ENCODE measurements at regions not wholly inside any gene's neighbourhood (a gene's known extent, or its start where the extent isn't known, plus 50 kb on each side); places are given as distances from the start of the nearest gene placed in this dataset.

- H3K4me3 ChIP-seq (replicated peaks; ENCODE audit: insufficient read depth, low read length) = no peak overlapping the region
- H3K27ac ChIP-seq (replicated peaks) = peak overlapping the region; percentile 98
- DNase-seq (ENCODE audit: low read depth in 1 of 2, low spot score in 1 of 2) = peak in 1 of 2 experiments; percentile 49
- TF ChIP-seq POLR2AphosphoS5 (IDR thresholded peaks at IDR 0.05; ENCODE audit: low read depth) (no peak), REST (IDR thresholded peaks at IDR 0.05; ENCODE audit: insufficient replicate concordance, low read depth) (no peak), GABPA (IDR thresholded peaks at IDR 0.05; ENCODE audit: low read depth) (no peak), CTCF (IDR thresholded peaks at IDR 0.05; ENCODE audit: insufficient read depth, low read length) (no peak), SPI1 (IDR thresholded peaks at IDR 0.05; ENCODE audit: borderline replicate concordance, low read depth) (no peak)
- no peaks in the 10 kb centered on the region for H3K27me3 ChIP-seq (ENCODE audit: insufficient read depth, poor library complexity, severe bottlenecking)
These were observed 159.6 kb upstream of the PZP start for GRCh38 chr12:9367828-9368227.

DNA sequence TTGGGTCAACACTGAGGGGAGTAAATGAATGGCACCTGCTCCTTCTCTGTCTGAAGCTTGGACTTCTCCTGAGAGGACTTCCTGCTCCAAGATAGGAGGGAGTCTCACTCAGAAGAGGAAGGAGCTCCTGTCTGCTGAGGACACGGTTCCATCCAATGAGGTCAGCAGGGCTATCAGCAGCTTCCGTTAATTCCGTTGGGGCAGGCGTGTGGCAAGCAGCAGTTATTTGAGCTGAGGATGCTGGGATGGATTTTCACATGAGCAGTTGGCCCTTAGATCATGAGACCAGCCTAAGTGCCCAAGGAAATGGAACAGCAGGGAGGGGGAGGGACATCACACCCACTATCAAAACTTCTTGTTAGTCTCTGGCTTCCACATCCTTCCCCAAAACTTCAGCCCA lies 159.0 kb upstream of the PZP start:
- Histone ChIP-seq H3K4me3 (replicated peaks; ENCODE audit: insufficient read depth, low read length) (no peak overlapping the region), H3K27ac (replicated peaks) (peak overlapping the region; percentile 98), H3K27me3 (ENCODE audit: insufficient read depth, poor library complexity, severe bottlenecking) (no peaks in the 10 kb centered on the region)
- 0 out of 2 replicates have a peak, but pooled peaks have one; percentile 2 for TF ChIP-seq GABPA (IDR thresholded peaks at IDR 0.05; ENCODE audit: low read depth)
- no peak for TF ChIP-seq CTCF (IDR thresholded peaks at IDR 0.05; ENCODE audit: insufficient read depth, low read length)
- peak; percentile 41; the same call in 1 of the 2 replicates for TF ChIP-seq SPI1 (IDR thresholded peaks at IDR 0.05; ENCODE audit: borderline replicate concordance, low read depth)
- no peak for TF ChIP-seq REST (IDR thresholded peaks at IDR 0.05; ENCODE audit: insufficient replicate concordance, low read depth)
- peak; percentile 76 for TF ChIP-seq POLR2AphosphoS5 (IDR thresholded peaks at IDR 0.05; ENCODE audit: low read depth)
- DNase-seq (ENCODE audit: low read depth in 1 of 2, low spot score in 1 of 2) = peak; percentile 91 to 98

- H3K27me3 ChIP-seq (ENCODE audit: insufficient read depth, poor library complexity, severe bottlenecking) = no peaks in the 10 kb centered on the region
- H3K4me3 ChIP-seq (replicated peaks; ENCODE audit: insufficient read depth, low read length) = no peak overlapping the region
- DNase-seq (ENCODE audit: low read depth in 1 of 2, low spot score in 1 of 2) = peak; percentile 61 to 62
- no peak for TF ChIP-seq GABPA (IDR thresholded peaks at IDR 0.05; ENCODE audit: low read depth)
- 0 out of 2 replicates have a peak, but pooled peaks have one; percentile 4 for TF ChIP-seq POLR2AphosphoS5 (IDR thresholded peaks at IDR 0.05; ENCODE audit: low read depth)
- TF ChIP-seq CTCF (IDR thresholded peaks at IDR 0.05; ENCODE audit: insufficient read depth, low read length) = no peak
- no peak for TF ChIP-seq SPI1 (IDR thresholded peaks at IDR 0.05; ENCODE audit: borderline replicate concordance, low read depth)
- TF ChIP-seq REST (IDR thresholded peaks at IDR 0.05; ENCODE audit: insufficient replicate concordance, low read depth) = no peak
- peak overlapping the region; percentile 98 for H3K27ac ChIP-seq (replicated peaks)
These were observed 157.1 kb upstream of the PZP start for GRCh38 chr12:9365296-9365695.

Measured in HL-60 (cell line).